Stimulated activated naive B cell treated with anti-CD40 and anti-IgM and Interleukin-4, amounts not matched to agents 10 μg/mL and 1 μg/mL and 100 μg/mL, for 72 hours (primary cell): ENCODE measurements at regions not wholly inside any gene's neighbourhood (a gene's known extent, or its start where the extent isn't known, plus 50 kb on each side); places are given as distances from the start of the nearest gene placed in this dataset.
"Not testable (repeated sequence)": the region's sequence is repeated elsewhere in the genome, so short reads cannot be mapped to it uniquely, and the experiment has no call there.

Experiments used
- ATAC-seq, 2 donors: fragments of 150-1000 bp; cut with Tn5 transposase; replicated peaks; 2 replicates each; pipeline ENCODE4 v1.10.0; 2021; ENCODE audit warnings: moderate library complexity in 1 of 2
- DNase-seq: peaks from one replicate; pipeline ENCODE4 v3.0.0; 2021
- H3K27ac Mint-ChIP-seq: one replicate; pipeline ENCODE4 v1.8.0; 2022; ENCODE audit warnings: mild to moderate bottlenecking, mixed read lengths
- H3K27me3 Mint-ChIP-seq, 2 donors: one replicate each; pipeline ENCODE4 v1.8.0; 2022; ENCODE audit warnings: mixed read lengths in 2 of 2
- H3K36me3 Mint-ChIP-seq, 2 donors: one replicate each; pipeline ENCODE4 v1.8.0; 2022; ENCODE audit warnings: mixed read lengths in 2 of 2, mild to moderate bottlenecking in 1 of 2
- H3K4me1 Mint-ChIP-seq, 2 donors: one replicate each; pipeline ENCODE4 v1.8.0; 2022; ENCODE audit warnings: mixed read lengths in 2 of 2, mild to moderate bottlenecking in 1 of 2
- H3K4me3 Mint-ChIP-seq, 2 donors: one replicate each; pipeline ENCODE4 v1.8.0; 2022; ENCODE audit warnings: mild to moderate bottlenecking in 2 of 2, mixed read lengths in 2 of 2, moderate library complexity in 1 of 2
- H3K9me3 Mint-ChIP-seq, 2 donors: one replicate each; pipeline ENCODE4 v1.8.0; 2022; ENCODE audit warnings: mixed read lengths in 2 of 2, mild to moderate bottlenecking in 1 of 2

GRCh38 chr16:88303405-88303804, 79.4 kb upstream of the ZNF469 start:
- H3K36me3 Mint-ChIP-seq: no peaks in the 10 kb centered on the region
- H3K4me3 Mint-ChIP-seq: no peak overlapping the region
- ATAC-seq: no peak

GRCh38 chr16:88303890-88304819, 78.6 kb upstream of the ZNF469 start:
- DNase-seq: no peak
- Mint-ChIP-seq H3K36me3 (no peaks in the 10 kb centered on the region), H3K27me3 (peaks cover 34 to 41% of the 10 kb centered on the region in 2 donors), H3K9me3 (peaks cover 3 to 6% of the 10 kb centered on the region in 2 donors), H3K27ac (no peak overlapping the region), H3K4me1 (peaks cover 0 to 5% of the 10 kb centered on the region in 2 donors), H3K4me3 (no peak overlapping the region)
- ATAC-seq: no peak

More at GRCh38 chr16:88303405-88303804, 79.4 kb upstream of the ZNF469 start:
- Mint-ChIP-seq H3K27me3 (peaks cover 32 to 39% of the 10 kb centered on the region in 2 donors), H3K9me3 (peaks cover 3 to 6% of the 10 kb centered on the region in 2 donors), H3K4me1 (peaks cover 0 to 5% of the 10 kb centered on the region in 2 donors), H3K27ac (no peak overlapping the region)
- no peak for DNase-seq

- no peak overlapping the region for H3K27ac Mint-ChIP-seq
- peaks cover 38 to 42% of the 10 kb centered on the region in 2 donors for H3K27me3 Mint-ChIP-seq
- no peak for DNase-seq
- H3K4me1 Mint-ChIP-seq: peaks cover 0 to 7% of the 10 kb centered on the region in 2 donors
- no peaks in the 10 kb centered on the region for H3K36me3 Mint-ChIP-seq
- H3K4me3 Mint-ChIP-seq: no peak overlapping the region
- H3K9me3 Mint-ChIP-seq: peaks cover 3 to 6% of the 10 kb centered on the region in 2 donors
- no peak for ATAC-seq
These were observed 77.6 kb upstream of the ZNF469 start for GRCh38 chr16:88305176-88305575.

- Mint-ChIP-seq H3K4me1 (peaks cover 0 to 5% of the 10 kb centered on the region in 2 donors), H3K27me3 (peaks cover 30 to 35% of the 10 kb centered on the region in 2 donors), H3K4me3 (no peak overlapping the region), H3K36me3 (no peaks in the 10 kb centered on the region), H3K27ac (no peak overlapping the region), H3K9me3 (peaks cover 3 to 6% of the 10 kb centered on the region in 2 donors)
- DNase-seq (no peak), ATAC-seq (no peak)
These were observed 76.3 kb upstream of the ZNF469 start for GRCh38 chr16:88306411-88306810.

- DNase-seq: no peak
- H3K9me3 Mint-ChIP-seq: peaks cover 5 to 10% of the 10 kb centered on the region in 2 donors
- peaks cover 24 to 31% of the 10 kb centered on the region in 2 donors for H3K27me3 Mint-ChIP-seq
- peaks cover 0 to 2% of the 10 kb centered on the region in 2 donors for H3K4me1 Mint-ChIP-seq
- H3K36me3 Mint-ChIP-seq: no peaks in the 10 kb centered on the region
- ATAC-seq: no peak
- H3K4me3 Mint-ChIP-seq: no peak overlapping the region
- no peak overlapping the region for H3K27ac Mint-ChIP-seq
These were observed 75.8 kb upstream of the ZNF469 start for GRCh38 chr16:88306860-88307545.

- Mint-ChIP-seq H3K27me3 (peaks cover 27 to 29% of the 10 kb centered on the region in 2 donors), H3K4me3 (no peak overlapping the region), H3K36me3 (peaks cover 0 to 2% of the 10 kb centered on the region in 2 donors), H3K27ac (peak overlapping the region; percentile 49), H3K4me1 (peaks cover 0 to 2% of the 10 kb centered on the region in 2 donors), H3K9me3 (peaks cover 9 to 16% of the 10 kb centered on the region in 2 donors)
- ATAC-seq (no peak), DNase-seq (no peak)
These were observed 74.2 kb upstream of the ZNF469 start for GRCh38 chr16:88308441-88309173.

GRCh38 chr16:88309174-88309907, 73.4 kb upstream of the ZNF469 start:
- peak overlapping the region; percentile 49 for H3K27ac Mint-ChIP-seq
- peaks cover 0 to 2% of the 10 kb centered on the region in 2 donors for H3K4me1 Mint-ChIP-seq
- DNase-seq (no peak), ATAC-seq (no peak)
- H3K9me3 Mint-ChIP-seq: peaks cover 9 to 16% of the 10 kb centered on the region in 2 donors
- peaks cover 0 to 2% of the 10 kb centered on the region in 2 donors for H3K36me3 Mint-ChIP-seq
- peaks cover 30 to 31% of the 10 kb centered on the region in 2 donors for H3K27me3 Mint-ChIP-seq
- H3K4me3 Mint-ChIP-seq: no peak overlapping the region

GRCh38 chr16:88309908-88310265, 72.9 kb upstream of the ZNF469 start:
- peaks cover 0 to 2% of the 10 kb centered on the region in 2 donors for H3K36me3 Mint-ChIP-seq
- peaks cover 30 to 31% of the 10 kb centered on the region in 2 donors for H3K27me3 Mint-ChIP-seq
- H3K4me3 Mint-ChIP-seq: no peak overlapping the region
- ATAC-seq (peak in 1 of 2 donors; percentile 56), DNase-seq (no peak)
- H3K9me3 Mint-ChIP-seq: peaks cover 9 to 16% of the 10 kb centered on the region in 2 donors
- H3K4me1 Mint-ChIP-seq: peaks cover 0 to 2% of the 10 kb centered on the region in 2 donors
- no peak overlapping the region for H3K27ac Mint-ChIP-seq

- peaks cover 0 to 2% of the 10 kb centered on the region in 2 donors for H3K4me1 Mint-ChIP-seq
- H3K4me3 Mint-ChIP-seq: no peak overlapping the region
- H3K27me3 Mint-ChIP-seq: peaks cover 30 to 31% of the 10 kb centered on the region in 2 donors
- no peak overlapping the region for H3K27ac Mint-ChIP-seq
- ATAC-seq: no peak
- DNase-seq: no peak
- H3K36me3 Mint-ChIP-seq: peaks cover 0 to 2% of the 10 kb centered on the region in 2 donors
- peaks cover 8 to 10% of the 10 kb centered on the region in 2 donors for H3K9me3 Mint-ChIP-seq
These were observed 71.8 kb upstream of the ZNF469 start for GRCh38 chr16:88310796-88311605.

- not testable (repeated sequence) for H3K9me3 Mint-ChIP-seq, H3K4me1 Mint-ChIP-seq, ATAC-seq, DNase-seq, H3K4me3 Mint-ChIP-seq, H3K36me3 Mint-ChIP-seq, H3K27ac Mint-ChIP-seq
- H3K27me3 Mint-ChIP-seq: peaks cover 31 to 33% of the 10 kb centered on the region in 2 donors
These were observed 70.9 kb upstream of the ZNF469 start for GRCh38 chr16:88311860-88312259.

- DNase-seq: no peak
- peaks cover 0 to 2% of the 10 kb centered on the region in 2 donors for H3K36me3 Mint-ChIP-seq
- no peak overlapping the region for H3K4me3 Mint-ChIP-seq
- peaks cover 8 to 10% of the 10 kb centered on the region in 2 donors for H3K9me3 Mint-ChIP-seq
- no peak overlapping the region for H3K27ac Mint-ChIP-seq
- ATAC-seq: no peak
- H3K4me1 Mint-ChIP-seq: peaks cover 0 to 2% of the 10 kb centered on the region in 2 donors
- peaks cover 32 to 41% of the 10 kb centered on the region in 2 donors for H3K27me3 Mint-ChIP-seq
These were observed 70.0 kb upstream of the ZNF469 start for GRCh38 chr16:88312732-88313131.

- no peak overlapping the region for H3K4me3 Mint-ChIP-seq
- ATAC-seq: no peak
- H3K9me3 Mint-ChIP-seq: peaks cover 6 to 10% of the 10 kb centered on the region in 2 donors
These were observed 67.7 kb upstream of the ZNF469 start for GRCh38 chr16:88314991-88315542.

More at GRCh38 chr16:88314991-88315542, 67.7 kb upstream of the ZNF469 start:
- H3K27ac Mint-ChIP-seq: no peak overlapping the region
- H3K4me1 Mint-ChIP-seq: no peaks in the 10 kb centered on the region
- DNase-seq: no peak
- peaks cover 0 to 2% of the 10 kb centered on the region in 2 donors for H3K36me3 Mint-ChIP-seq
- H3K27me3 Mint-ChIP-seq: peaks cover 17 to 30% of the 10 kb centered on the region in 2 donors
